KMS-11 (cell line): ENCODE measurements at regions not wholly inside any gene's neighbourhood (a gene's known extent, or its start where the extent isn't known, plus 50 kb on each side); places are given as distances from the start of the nearest gene placed in this dataset.

Experiments used
- H2AFZ ChIP-seq: fragments of 200-600 bp; sonication (generic); 2 replicates; pipeline ENCODE4 v1.6.1; 2016; ENCODE audit warnings: antibody characterized with exemption, mixed run types, low read depth
- H3K27ac ChIP-seq: fragments of 200-600 bp; sonication (generic); 2 replicates; pipeline ENCODE4 v1.6.1; 2016; ENCODE audit warnings: mild to moderate bottlenecking, mixed run types
- H3K27me3 ChIP-seq: fragments of 200-600 bp; sonication (generic); 2 replicates; pipeline ENCODE4 v1.6.1; 2017; ENCODE audit warnings: mild to moderate bottlenecking, low read depth, mixed run types, moderate library complexity; ENCODE audit not compliant: insufficient read depth
- H3K36me3 ChIP-seq: fragments of 200-600 bp; sonication (generic); 2 replicates; pipeline ENCODE4 v1.6.1; 2017; ENCODE audit warnings: mild to moderate bottlenecking, mixed run types; ENCODE audit not compliant: insufficient read depth
- H3K4me1 ChIP-seq: fragments of 200-600 bp; sonication (generic); 2 replicates; pipeline ENCODE4 v1.6.1; 2016; ENCODE audit warnings: mild to moderate bottlenecking, low read depth, mixed run types; ENCODE audit not compliant: poor library complexity, severe bottlenecking
- H3K4me2 ChIP-seq: fragments of 200-600 bp; sonication (generic); 2 replicates; pipeline ENCODE4 v1.7.0; 2016; ENCODE audit warnings: mild to moderate bottlenecking, mixed run types
- H3K4me3 ChIP-seq: fragments of 200-600 bp; sonication (generic); IDR thresholded peaks from 2 replicates; pipeline ENCODE4 v1.6.1; 2017; ENCODE audit warnings: low read depth, low read length, mixed read lengths; ENCODE audit not compliant: insufficient read depth
- H3K79me2 ChIP-seq: fragments of 200-600 bp; sonication (generic); 2 replicates; pipeline ENCODE4 v1.6.1; 2016; ENCODE audit warnings: low read depth, mixed run types; ENCODE audit not compliant: insufficient read depth
- H3K9ac ChIP-seq: fragments of 200-600 bp; sonication (generic); 2 replicates; pipeline ENCODE4 v1.6.1; 2016; ENCODE audit warnings: mild to moderate bottlenecking, mixed run types
- H4K20me1 ChIP-seq: fragments of 200-600 bp; sonication (generic); 2 replicates; pipeline ENCODE4 v1.6.1; 2016; ENCODE audit warnings: mild to moderate bottlenecking, mixed run types; ENCODE audit not compliant: insufficient read depth
- CTCF ChIP-seq: fragments of 200-600 bp; sonication (generic); conservative IDR thresholded peaks from 2 replicates; pipeline ENCODE4 v1.6.1; 2017; ENCODE audit warnings: low read depth, mild to moderate bottlenecking, antibody characterized with exemption, low read length, moderate library complexity, mixed read lengths

DNA sequence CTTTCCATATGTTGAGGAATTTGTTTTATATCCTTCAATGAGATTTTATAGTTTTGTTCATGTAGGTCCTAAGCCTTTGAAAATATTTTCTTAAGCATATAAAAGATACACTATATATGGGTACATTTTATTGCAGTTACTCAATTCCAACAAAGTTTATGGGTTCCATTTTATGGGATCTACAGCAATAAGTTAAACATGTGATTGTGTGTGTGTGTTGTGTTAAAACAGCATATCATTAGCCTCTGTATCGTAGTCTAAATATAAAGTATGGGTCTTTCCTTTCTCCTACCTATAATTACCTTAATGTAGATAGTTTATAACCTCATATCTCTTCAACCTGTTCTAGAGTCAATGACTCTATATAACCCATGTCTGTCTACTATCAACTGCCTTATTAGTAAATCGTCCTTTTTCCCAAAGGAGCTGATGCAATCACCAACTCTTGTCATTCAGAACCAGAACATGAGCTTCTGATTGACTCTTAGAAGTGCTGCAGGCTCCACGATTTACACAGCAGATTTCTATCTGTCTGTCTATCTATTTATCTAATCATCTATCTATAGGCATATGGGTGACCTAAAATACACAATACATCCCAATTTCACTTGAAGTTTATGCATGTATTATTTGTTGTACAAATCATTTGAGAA lies 512.6 kb upstream of the CBLB start:
- Histone ChIP-seq H3K4me2 (no peak overlapping the region), H3K79me2 (no peaks in the 10 kb centered on the region), H2AFZ (no peak overlapping the region), H3K36me3 (no peaks in the 10 kb centered on the region), H3K4me3 (no peak overlapping the region), H3K9ac (no peak overlapping the region), H3K27ac (no peak overlapping the region), H3K4me1 (no peaks in the 10 kb centered on the region), H3K27me3 (no peaks in the 10 kb centered on the region), H4K20me1 (no peaks in the 10 kb centered on the region)
- TF ChIP-seq CTCF: no peak

DNA sequence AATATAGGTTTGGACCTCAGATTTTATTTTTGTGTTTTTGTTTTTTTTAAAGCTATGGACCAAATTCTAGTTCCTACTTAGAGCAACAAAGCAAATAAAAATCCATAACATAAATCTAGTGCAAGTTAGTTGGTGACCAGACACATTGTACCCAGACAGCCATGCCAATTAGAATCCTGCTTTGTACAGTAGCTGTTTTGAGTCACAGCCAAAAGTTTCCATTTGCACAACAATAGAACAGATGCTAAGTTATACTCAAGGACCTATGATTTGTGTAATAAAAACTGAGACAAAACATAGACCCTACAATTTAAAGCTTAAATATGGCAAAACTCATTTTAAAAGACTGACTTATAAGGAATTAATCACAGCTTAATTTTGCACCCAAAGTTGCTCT lies 513.1 kb upstream of the CBLB start:
- H3K4me3 ChIP-seq: no peak overlapping the region
- no peak for TF ChIP-seq CTCF

GRCh38 chr3:106386050-106386449 lies 517.2 kb upstream of the CBLB start:
- Histone ChIP-seq H3K4me3 (no peak overlapping the region), H3K27ac (no peak overlapping the region), H3K9ac (no peak overlapping the region), H2AFZ (no peak overlapping the region), H3K4me1 (no peaks in the 10 kb centered on the region), H3K36me3 (no peaks in the 10 kb centered on the region), H3K27me3 (no peaks in the 10 kb centered on the region), H3K4me2 (no peak overlapping the region), H3K79me2 (no peaks in the 10 kb centered on the region), H4K20me1 (no peaks in the 10 kb centered on the region)
- no peak for TF ChIP-seq CTCF

More for the DNA sequence above, 513.1 kb upstream of the CBLB start:
- H3K4me1 ChIP-seq: no peaks in the 10 kb centered on the region
- no peak overlapping the region for H3K27ac ChIP-seq
- H3K36me3 ChIP-seq: no peaks in the 10 kb centered on the region
- no peak overlapping the region for H2AFZ ChIP-seq
- H3K4me2 ChIP-seq: no peak overlapping the region
- H3K27me3 ChIP-seq: no peaks in the 10 kb centered on the region
- H4K20me1 ChIP-seq: no peaks in the 10 kb centered on the region
- H3K79me2 ChIP-seq: no peaks in the 10 kb centered on the region
- no peak overlapping the region for H3K9ac ChIP-seq

DNA sequence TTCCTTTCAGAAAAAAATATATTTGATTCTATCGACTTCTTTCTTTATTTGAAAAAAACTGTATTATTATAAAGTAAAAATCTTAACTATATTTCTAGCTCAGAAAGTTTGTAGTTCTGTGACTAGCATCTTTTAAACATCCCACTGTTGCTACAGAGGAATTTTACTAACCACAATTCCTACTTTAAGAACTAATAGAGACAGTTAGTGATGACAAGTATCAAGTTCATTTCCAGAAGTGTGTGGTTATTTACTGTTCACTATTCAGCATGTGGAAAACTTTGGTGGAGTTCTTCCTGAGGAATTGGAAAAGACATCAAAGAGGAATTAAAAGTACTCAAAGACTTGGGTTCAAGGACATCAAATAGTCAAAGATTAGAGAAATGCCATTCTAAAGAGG lies 524.1 kb upstream of the CBLB start:
- no peaks in the 10 kb centered on the region for H4K20me1 ChIP-seq
- no peak overlapping the region for H3K4me3 ChIP-seq
- TF ChIP-seq CTCF: no peak
- H3K9ac ChIP-seq: no peak overlapping the region
- H3K4me2 ChIP-seq: no peak overlapping the region
- no peaks in the 10 kb centered on the region for H3K79me2 ChIP-seq
- H2AFZ ChIP-seq: no peak overlapping the region
- H3K27ac ChIP-seq: no peak overlapping the region
- H3K4me1 ChIP-seq: no peaks in the 10 kb centered on the region
- H3K27me3 ChIP-seq: no peaks in the 10 kb centered on the region
- no peaks in the 10 kb centered on the region for H3K36me3 ChIP-seq
